ENCODE measurements at regions not wholly inside any gene's neighbourhood (a gene's known extent, or its start where the extent isn't known, plus 50 kb on each side); places are given as distances from the start of the nearest gene placed in this dataset.

- no peak overlapping the region for H3K4me3 ChIP-seq (ENCODE audit: low read length)
- TF ChIP-seq ZNF274 (IDR thresholded peaks at IDR 0.05; ENCODE audit: low read depth, low read length): no peak
These were observed 359.4 kb downstream of the RPS24 start for GRCh38 chr10:78393094-78393493.

- no peak for TF ChIP-seq ZNF274 (IDR thresholded peaks at IDR 0.05; ENCODE audit: low read depth, low read length)
- H3K4me3 ChIP-seq (ENCODE audit: low read length): no peak overlapping the region
These were observed 360.4 kb downstream of the RPS24 start for GRCh38 chr10:78394047-78394446.

DNA sequence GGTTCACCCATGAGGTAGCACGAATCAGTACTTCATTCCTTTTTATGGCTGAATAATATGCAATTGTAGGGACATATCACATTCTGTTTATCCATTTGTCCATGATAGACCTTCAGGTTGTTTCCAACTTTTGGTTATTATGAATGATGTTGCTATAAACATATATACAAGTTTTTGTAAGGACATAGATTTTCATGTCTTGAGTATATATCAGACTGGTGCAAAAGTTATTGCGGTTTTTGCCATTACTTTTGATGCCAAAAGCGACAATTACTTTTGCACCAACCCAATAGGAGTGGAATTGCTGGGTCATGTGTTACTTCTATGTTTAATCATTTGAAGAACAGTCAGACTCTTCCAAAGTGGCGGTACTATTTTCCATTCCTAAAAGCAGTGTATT lies 361.5 kb downstream of the RPS24 start:
- TF ChIP-seq ZNF274 (IDR thresholded peaks at IDR 0.05; ENCODE audit: low read depth, low read length): no peak
- no peak overlapping the region for H3K4me3 ChIP-seq (ENCODE audit: low read length)

DNA sequence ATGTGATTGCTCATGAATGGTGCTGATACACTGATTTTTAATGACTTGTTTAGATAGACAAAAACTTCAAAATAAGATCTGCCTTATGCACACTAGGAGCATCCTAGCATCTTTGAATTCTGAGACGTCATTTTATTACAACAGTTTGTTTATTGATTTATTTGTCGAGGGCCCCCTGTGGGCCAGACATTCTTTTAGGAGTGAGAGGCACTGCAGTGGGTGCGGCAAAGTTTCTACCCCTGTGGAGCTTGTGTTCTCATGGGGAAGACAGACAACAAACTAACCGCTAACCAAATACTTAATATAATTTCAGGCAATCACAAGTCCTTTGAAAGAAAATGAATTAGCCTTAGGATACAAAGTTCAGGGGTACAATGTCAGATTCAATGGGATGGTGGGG lies 363.1 kb downstream of the RPS24 start:
- H3K4me3 ChIP-seq (ENCODE audit: low read length): no peak overlapping the region

GRCh38 chr10:78397786-78398185 lies 364.1 kb downstream of the RPS24 start:
- TF ChIP-seq ZNF274 (IDR thresholded peaks at IDR 0.05; ENCODE audit: low read depth, low read length): no peak

More for the DNA sequence above, 363.1 kb downstream of the RPS24 start:
- TF ChIP-seq ZNF274 (IDR thresholded peaks at IDR 0.05; ENCODE audit: low read depth, low read length): no peak

GRCh38 chr10:78398382-78398781 lies 364.7 kb downstream of the RPS24 start:
- no peak overlapping the region for H3K4me3 ChIP-seq (ENCODE audit: low read length)
- TF ChIP-seq ZNF274 (IDR thresholded peaks at IDR 0.05; ENCODE audit: low read depth, low read length): no peak

More at GRCh38 chr10:78397786-78398185, 364.1 kb downstream of the RPS24 start:
- no peak overlapping the region for H3K4me3 ChIP-seq (ENCODE audit: low read length)

GRCh38 chr10:78401624-78402367 lies 368.1 kb downstream of the RPS24 start:
- no peak for TF ChIP-seq ZNF274 (IDR thresholded peaks at IDR 0.05; ENCODE audit: low read depth, low read length)
- H3K4me3 ChIP-seq (ENCODE audit: low read length): no peak overlapping the region

DNA sequence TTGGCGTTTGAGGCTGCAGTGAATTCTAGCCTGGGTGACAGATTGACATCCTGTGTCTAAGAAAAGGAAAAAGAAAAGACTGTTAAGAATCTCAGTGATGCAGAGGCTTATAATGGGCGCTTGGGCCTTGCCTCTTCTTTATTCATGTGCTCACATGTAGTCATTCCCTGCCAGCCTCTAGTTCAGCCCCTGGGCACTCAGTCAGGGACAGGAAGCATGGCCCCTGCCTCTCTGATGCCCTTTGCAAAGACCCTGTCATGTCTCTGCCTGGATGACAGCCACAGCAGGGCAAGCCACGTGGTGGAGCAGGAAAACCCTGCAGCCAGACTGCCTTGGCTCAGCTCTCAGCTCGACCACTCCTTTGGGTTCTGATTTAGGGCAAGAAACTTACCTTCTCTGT lies 368.9 kb downstream of the RPS24 start:
- TF ChIP-seq ZNF274 (IDR thresholded peaks at IDR 0.05; ENCODE audit: low read depth, low read length): no peak

DNA sequence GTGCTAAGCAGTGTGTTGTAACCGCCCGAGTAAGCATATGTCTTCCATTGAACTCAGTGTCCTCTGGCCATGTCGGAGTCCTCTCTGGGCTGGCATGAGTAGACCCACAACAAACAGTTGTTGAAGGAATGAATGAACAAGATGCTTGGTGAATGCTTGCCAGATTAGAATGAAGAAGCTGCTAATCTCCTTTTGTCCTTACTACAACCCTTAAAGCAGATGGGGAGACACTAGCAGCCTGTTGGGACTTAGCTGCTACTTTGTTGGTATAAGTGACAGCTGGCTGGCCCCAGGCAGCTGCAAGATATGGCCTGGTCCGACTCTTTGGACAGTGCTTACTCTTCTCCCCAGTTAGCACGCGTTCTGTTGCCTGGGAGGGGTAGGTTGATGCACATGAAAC lies 370.1 kb downstream of the RPS24 start:
- no peak for TF ChIP-seq ZNF274 (IDR thresholded peaks at IDR 0.05; ENCODE audit: low read depth, low read length)
- H3K4me3 ChIP-seq (ENCODE audit: low read length): no peak overlapping the region

More for the DNA sequence above, 368.9 kb downstream of the RPS24 start:
- H3K4me3 ChIP-seq (ENCODE audit: low read length): no peak overlapping the region

- H3K4me3 ChIP-seq (ENCODE audit: low read length): no peak overlapping the region
- no peak for TF ChIP-seq ZNF274 (IDR thresholded peaks at IDR 0.05; ENCODE audit: low read depth, low read length)
These were observed 370.6 kb downstream of the RPS24 start for GRCh38 chr10:78404296-78404695.

DNA sequence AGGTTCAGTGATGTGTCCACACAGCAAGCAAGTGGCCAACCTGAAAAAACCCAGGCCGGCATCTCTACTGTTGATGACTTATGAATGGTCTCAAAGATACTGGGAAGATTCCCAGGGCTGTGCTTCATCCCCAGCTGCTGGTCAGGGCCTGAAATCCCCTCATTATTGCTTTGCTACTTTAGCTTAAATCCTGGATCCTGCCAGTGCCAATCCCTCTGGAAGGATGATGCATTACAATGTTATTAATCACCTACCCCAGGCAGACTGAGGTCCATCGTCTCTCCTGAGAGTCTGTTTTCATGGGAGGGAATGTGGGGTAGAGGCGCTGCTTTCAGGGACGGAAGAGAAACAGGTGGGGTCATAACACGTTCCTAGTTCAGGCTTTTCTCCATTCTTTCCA lies 371.6 kb downstream of the RPS24 start:
- H3K4me3 ChIP-seq (ENCODE audit: low read length): no peak overlapping the region
- no peak for TF ChIP-seq ZNF274 (IDR thresholded peaks at IDR 0.05; ENCODE audit: low read depth, low read length)

DNA sequence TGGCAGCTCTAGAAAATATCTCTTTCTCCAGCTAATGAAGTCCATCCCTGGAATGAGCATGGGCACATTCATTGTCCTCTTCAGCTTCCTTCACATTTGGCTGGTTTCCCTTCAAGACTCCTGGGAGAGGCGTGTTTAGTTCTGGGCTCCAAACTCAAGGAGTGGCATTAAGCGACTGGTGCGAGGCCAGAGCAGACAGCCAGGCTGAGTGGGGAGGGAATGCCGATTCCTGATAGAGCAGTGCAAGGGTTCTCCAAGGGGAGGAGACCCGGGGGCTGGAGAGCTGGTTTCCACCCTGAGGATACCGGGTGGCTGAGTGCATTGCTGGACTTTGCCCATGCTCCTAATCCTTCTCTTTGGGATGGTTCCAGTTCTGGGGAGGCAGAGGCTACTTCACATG lies 372.1 kb downstream of the RPS24 start:
- TF ChIP-seq ZNF274 (IDR thresholded peaks at IDR 0.05; ENCODE audit: low read depth, low read length): no peak
- no peak overlapping the region for H3K4me3 ChIP-seq (ENCODE audit: low read length)

- no peak for TF ChIP-seq ZNF274 (IDR thresholded peaks at IDR 0.05; ENCODE audit: low read depth, low read length)
- no peak overlapping the region for H3K4me3 ChIP-seq (ENCODE audit: low read length)
These were observed 373.0 kb downstream of the RPS24 start for GRCh38 chr10:78406648-78407008.

- no peak overlapping the region for H3K4me3 ChIP-seq (ENCODE audit: low read length)
- TF ChIP-seq ZNF274 (IDR thresholded peaks at IDR 0.05; ENCODE audit: low read depth, low read length): no peak
These were observed 373.5 kb downstream of the RPS24 start for GRCh38 chr10:78407009-78407711.

- TF ChIP-seq ZNF274 (IDR thresholded peaks at IDR 0.05; ENCODE audit: low read depth, low read length): no peak
- H3K4me3 ChIP-seq (ENCODE audit: low read length): no peak overlapping the region
These were observed 374.3 kb downstream of the RPS24 start for GRCh38 chr10:78407966-78408365.

All from GM08714 (cell line).